ENCODE measurements at regions not wholly inside any gene's neighbourhood (a gene's known extent, or its start where the extent isn't known, plus 50 kb on each side); places are given as distances from the start of the nearest gene placed in this dataset.

DNA sequence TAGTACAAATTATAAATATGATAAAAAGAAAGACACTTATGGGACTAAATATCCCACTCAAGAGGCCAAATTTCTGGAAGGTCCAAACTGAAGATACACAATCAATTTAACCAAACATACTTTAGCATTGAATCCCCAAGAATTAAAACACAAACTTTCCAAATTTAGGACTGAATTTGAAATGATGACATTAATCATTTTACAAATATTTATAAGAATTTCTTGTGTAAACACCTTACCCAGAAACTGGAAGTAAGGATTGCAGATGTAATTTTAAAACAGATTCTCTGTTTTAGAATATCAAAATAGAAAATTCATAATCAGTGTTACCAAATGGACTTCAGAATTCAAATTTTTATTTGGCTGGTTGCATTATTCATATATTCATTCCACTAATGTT is 588.2 kb upstream of the KCND2 start:
- Histone ChIP-seq H2AFZ (ENCODE audit: low read depth, low read length, severe bottlenecking) (no peak overlapping the region), H3K27ac (ENCODE audit: low read depth, low read length) (no peak overlapping the region), H3K4me3 (ENCODE audit: insufficient read depth, low read length, poor library complexity, severe bottlenecking) (no peak overlapping the region), H3K9ac (ENCODE audit: low read length) (no peak overlapping the region), H3K79me2 (ENCODE audit: insufficient read depth, low read length) (no peaks in the 10 kb centered on the region), H3K9me3 (ENCODE audit: insufficient read depth, low read length) (no peaks in the 10 kb centered on the region), H3K27me3 (ENCODE audit: low read length) (no peaks in the 10 kb centered on the region), H4K20me1 (ENCODE audit: low read depth, low read length) (no peaks in the 10 kb centered on the region), H3K9me2 (replicated peaks; ENCODE audit: insufficient read depth, low read length) (no peaks in the 10 kb centered on the region), H3F3A (ENCODE audit: insufficient read depth) (no peaks in the 10 kb centered on the region), H3K36me3 (ENCODE audit: low read length) (no peaks in the 10 kb centered on the region), H3K4me2 (ENCODE audit: low read depth, low read length, poor library complexity, severe bottlenecking) (no peak overlapping the region)
- no peak for TF ChIP-seq EZH2phosphoT487 (conservative IDR thresholded peaks at IDR 0.05; ENCODE audit: low read length)
- TF ChIP-seq, protein P1, sequence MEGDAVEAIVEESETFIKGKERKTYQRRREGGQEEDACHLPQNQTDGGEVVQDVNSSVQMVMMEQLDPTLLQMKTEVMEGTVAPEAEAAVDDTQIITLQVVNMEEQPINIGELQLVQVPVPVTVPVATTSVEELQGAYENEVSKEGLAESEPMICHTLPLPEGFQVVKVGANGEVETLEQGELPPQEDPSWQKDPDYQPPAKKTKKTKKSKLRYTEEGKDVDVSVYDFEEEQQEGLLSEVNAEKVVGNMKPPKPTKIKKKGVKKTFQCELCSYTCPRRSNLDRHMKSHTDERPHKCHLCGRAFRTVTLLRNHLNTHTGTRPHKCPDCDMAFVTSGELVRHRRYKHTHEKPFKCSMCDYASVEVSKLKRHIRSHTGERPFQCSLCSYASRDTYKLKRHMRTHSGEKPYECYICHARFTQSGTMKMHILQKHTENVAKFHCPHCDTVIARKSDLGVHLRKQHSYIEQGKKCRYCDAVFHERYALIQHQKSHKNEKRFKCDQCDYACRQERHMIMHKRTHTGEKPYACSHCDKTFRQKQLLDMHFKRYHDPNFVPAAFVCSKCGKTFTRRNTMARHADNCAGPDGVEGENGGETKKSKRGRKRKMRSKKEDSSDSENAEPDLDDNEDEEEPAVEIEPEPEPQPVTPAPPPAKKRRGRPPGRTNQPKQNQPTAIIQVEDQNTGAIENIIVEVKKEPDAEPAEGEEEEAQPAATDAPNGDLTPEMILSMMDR (IDR thresholded peaks at IDR 0.05; ENCODE audit: insufficient read depth, low read length, poor library complexity, severe bottlenecking) = no peak

DNA sequence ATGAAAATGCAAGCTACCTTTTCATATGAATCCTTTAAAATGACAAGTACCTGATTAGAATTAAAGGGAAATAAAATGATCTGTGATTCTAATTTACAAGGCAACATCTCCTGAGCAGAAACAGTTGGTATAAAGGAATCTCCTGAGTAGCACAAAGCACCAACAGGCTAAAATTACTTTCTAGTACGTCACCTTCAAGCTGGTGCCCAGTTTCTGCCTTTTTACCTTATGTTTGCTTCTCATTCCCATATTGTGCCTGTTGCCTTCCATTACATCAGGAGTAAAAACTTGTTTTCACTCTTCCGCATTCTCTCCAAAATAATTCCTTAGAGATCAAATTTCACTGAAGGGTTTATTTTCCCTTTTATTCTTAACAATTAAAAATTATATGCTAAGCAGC is 587.1 kb upstream of the KCND2 start:
- H3K4me2 ChIP-seq (ENCODE audit: low read depth, low read length, poor library complexity, severe bottlenecking) = no peak overlapping the region
- no peaks in the 10 kb centered on the region for H3K9me3 ChIP-seq (ENCODE audit: insufficient read depth, low read length)
- no peak overlapping the region for H2AFZ ChIP-seq (ENCODE audit: low read depth, low read length, severe bottlenecking)
- no peak overlapping the region for H3K4me3 ChIP-seq (ENCODE audit: insufficient read depth, low read length, poor library complexity, severe bottlenecking)
- no peak overlapping the region for H3K9ac ChIP-seq (ENCODE audit: low read length)
- H3K27ac ChIP-seq (ENCODE audit: low read depth, low read length) = no peak overlapping the region
- H3K36me3 ChIP-seq (ENCODE audit: low read length) = no peaks in the 10 kb centered on the region
- no peaks in the 10 kb centered on the region for H3F3A ChIP-seq (ENCODE audit: insufficient read depth)
- H3K9me2 ChIP-seq (replicated peaks; ENCODE audit: insufficient read depth, low read length) = no peaks in the 10 kb centered on the region
- no peaks in the 10 kb centered on the region for H4K20me1 ChIP-seq (ENCODE audit: low read depth, low read length)
- H3K79me2 ChIP-seq (ENCODE audit: insufficient read depth, low read length) = no peaks in the 10 kb centered on the region
- no peak for TF ChIP-seq EZH2phosphoT487 (conservative IDR thresholded peaks at IDR 0.05; ENCODE audit: low read length)
- TF ChIP-seq, protein P1 (IDR thresholded peaks at IDR 0.05; ENCODE audit: insufficient read depth, low read length, poor library complexity, severe bottlenecking) = no peak
- H3K27me3 ChIP-seq (ENCODE audit: low read length) = no peaks in the 10 kb centered on the region

DNA sequence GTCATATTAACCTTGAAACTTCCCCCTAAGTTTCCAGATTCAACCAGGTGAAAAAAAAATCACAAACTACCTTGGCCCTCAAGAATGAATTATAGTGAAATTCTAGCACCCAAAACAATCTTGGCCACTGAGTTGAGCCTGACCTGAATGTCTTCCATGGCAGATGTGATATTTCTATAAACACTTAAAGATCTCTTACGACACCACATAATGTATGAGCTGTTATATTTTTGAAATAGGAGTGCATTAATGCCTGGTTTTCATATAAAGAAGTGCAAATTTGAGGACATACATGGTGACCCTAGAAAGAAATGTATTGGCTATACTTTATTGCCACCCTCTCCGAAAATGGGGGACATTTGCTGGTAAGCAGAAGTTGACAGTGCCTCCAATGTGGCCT is 584.1 kb upstream of the KCND2 start:
- H3K9me2 ChIP-seq (replicated peaks; ENCODE audit: insufficient read depth, low read length) = no peaks in the 10 kb centered on the region

More for the DNA sequence above, 584.1 kb upstream of the KCND2 start:
- no peak overlapping the region for H2AFZ ChIP-seq (ENCODE audit: low read depth, low read length, severe bottlenecking)
- no peak overlapping the region for H3K4me2 ChIP-seq (ENCODE audit: low read depth, low read length, poor library complexity, severe bottlenecking)
- no peaks in the 10 kb centered on the region for H3K27me3 ChIP-seq (ENCODE audit: low read length)
- no peak for TF ChIP-seq EZH2phosphoT487 (conservative IDR thresholded peaks at IDR 0.05; ENCODE audit: low read length)
- TF ChIP-seq, protein P1 (IDR thresholded peaks at IDR 0.05; ENCODE audit: insufficient read depth, low read length, poor library complexity, severe bottlenecking) = no peak
- no peaks in the 10 kb centered on the region for H4K20me1 ChIP-seq (ENCODE audit: low read depth, low read length)
- no peak overlapping the region for H3K27ac ChIP-seq (ENCODE audit: low read depth, low read length)
- no peak overlapping the region for H3K4me3 ChIP-seq (ENCODE audit: insufficient read depth, low read length, poor library complexity, severe bottlenecking)
- no peak overlapping the region for H3K9ac ChIP-seq (ENCODE audit: low read length)
- no peaks in the 10 kb centered on the region for H3K79me2 ChIP-seq (ENCODE audit: insufficient read depth, low read length)
- H3K36me3 ChIP-seq (ENCODE audit: low read length) = no peaks in the 10 kb centered on the region
- H3F3A ChIP-seq (ENCODE audit: insufficient read depth) = no peaks in the 10 kb centered on the region
- no peaks in the 10 kb centered on the region for H3K9me3 ChIP-seq (ENCODE audit: insufficient read depth, low read length)
